SK-N-MC (cell line): ENCODE measurements at regions not wholly inside any gene's neighbourhood (a gene's known extent, or its start where the extent isn't known, plus 50 kb on each side); places are given as distances from the start of the nearest gene placed in this dataset.

Experiments used
- DNase-seq: peaks from one replicate; pipeline ENCODE4 v3.0.0-alpha.2; 2011; ENCODE audit warnings: low read depth, low spot score
- H3K27ac ChIP-seq: fragments of 200-600 bp; sonication (generic); 2 replicates; pipeline ENCODE4 v1.5.1; 2016; ENCODE audit warnings: mixed run types
- H3K36me3 ChIP-seq: fragments of 200-600 bp; sonication (generic); 2 replicates; pipeline ENCODE4 v1.6.1; 2017; ENCODE audit warnings: antibody characterized with exemption, low read length, mixed read lengths; ENCODE audit not compliant: insufficient read depth
- H3K4me3 ChIP-seq: fragments of 200-600 bp; sonication (generic); 2 replicates; pipeline ENCODE4 v1.5.1; 2016
- H3K9ac ChIP-seq: fragments of 200-600 bp; sonication (generic); 2 replicates; pipeline ENCODE4 v1.8.0; 2017; ENCODE audit warnings: mixed run types, mixed read lengths; ENCODE audit not compliant: insufficient read length
- H3K9me3 ChIP-seq: fragments of 200-600 bp; sonication (generic); 2 replicates; pipeline ENCODE4 v1.6.1; 2017; ENCODE audit warnings: low read depth, mild to moderate bottlenecking, antibody characterized with exemption, low read length, moderate library complexity, mixed read lengths
- EZH2 ChIP-seq: fragments of 200-600 bp; sonication (generic); IDR thresholded peaks from one replicate; pipeline ENCODE4 v1.6.1; 2017; ENCODE audit warnings: antibody characterized with exemption
- FOXP2 ChIP-seq: optimal IDR thresholded peaks from 2 replicates; pipeline ENCODE3; 2011; ENCODE audit warnings: mild to moderate bottlenecking, moderate library complexity; ENCODE audit not compliant: insufficient read depth; ENCODE audit errors: extremely low read length, control extremely low read depth
- POLR2AphosphoS5 ChIP-seq: IDR thresholded peaks from 2 replicates; pipeline ENCODE4 v1.6.1; 2012; ENCODE audit warnings: mild to moderate bottlenecking, low read depth, low read length, borderline replicate concordance

DNA sequence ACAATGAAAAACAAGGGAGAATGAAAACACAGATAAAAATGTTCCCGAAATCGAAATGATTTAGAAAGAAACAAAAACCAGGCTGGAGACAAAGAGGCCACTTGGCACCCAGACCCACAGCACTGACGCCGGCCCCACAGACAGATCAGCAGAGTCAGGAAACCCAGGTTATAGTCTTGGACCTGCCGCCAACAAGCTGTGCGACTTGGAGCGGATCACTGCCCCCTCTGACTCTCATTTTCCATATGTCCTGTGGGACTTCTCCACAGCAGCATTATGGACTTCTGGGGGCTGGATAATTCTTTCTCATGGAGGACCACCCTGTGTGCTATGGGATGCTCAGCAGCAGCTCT, 72.4 kb downstream of the MATN1 start:
- Histone ChIP-seq H3K27ac (no peak overlapping the region), H3K4me3 (no peak overlapping the region), H3K9me3 (no peaks in the 10 kb centered on the region), H3K9ac (no peak overlapping the region), H3K36me3 (no peaks in the 10 kb centered on the region)
- no peak for TF ChIP-seq POLR2AphosphoS5
- no peak for TF ChIP-seq EZH2
- TF ChIP-seq FOXP2, result no peak
- DNase-seq, result no peak

DNA sequence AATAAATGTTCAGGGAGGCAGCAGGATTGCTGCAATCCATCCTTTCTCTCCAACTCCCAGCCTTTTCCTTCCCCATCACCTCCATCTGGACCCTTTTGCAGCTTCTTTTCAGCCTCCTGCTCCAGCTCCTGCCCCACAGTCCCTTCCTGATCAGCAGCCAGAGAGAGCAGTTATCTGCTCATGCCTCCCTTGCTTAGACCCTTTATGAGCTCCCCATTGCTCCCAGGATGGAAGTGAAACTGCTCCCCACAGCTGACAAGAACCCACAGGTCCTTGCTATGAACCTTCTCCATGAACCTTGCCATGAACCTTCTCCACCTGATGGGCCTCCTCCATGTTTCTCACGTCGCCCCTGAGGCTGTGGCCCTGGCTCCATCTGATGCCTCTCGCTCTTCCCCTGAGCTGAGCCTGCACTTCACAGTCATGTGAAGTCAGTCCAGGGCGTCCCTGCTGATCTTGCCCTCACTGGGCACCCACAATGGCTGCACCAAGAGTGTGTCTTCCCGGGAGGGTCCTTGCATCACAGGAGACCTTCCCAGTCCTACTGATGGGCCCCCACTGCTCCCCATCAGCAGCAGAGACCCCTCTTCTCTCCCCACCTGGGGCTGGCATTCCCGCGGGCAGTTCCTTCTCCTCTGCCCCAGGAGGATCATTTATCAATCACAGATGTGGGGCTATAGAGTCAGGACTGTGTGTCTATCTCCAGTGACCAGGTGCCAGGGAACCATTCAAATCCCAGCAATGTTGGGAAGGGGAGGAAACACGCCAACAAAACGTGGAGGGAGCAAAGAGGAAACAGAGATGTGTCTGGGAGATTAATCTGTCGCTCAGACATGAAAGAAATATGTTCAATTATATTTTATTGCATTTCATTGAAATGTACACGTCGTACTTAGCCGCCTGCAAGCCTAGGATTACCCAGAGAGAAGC, 73.1 kb downstream of the MATN1 start:
- H3K9me3 ChIP-seq, result no peaks in the 10 kb centered on the region
- no peak for DNase-seq
- no peak overlapping the region for H3K27ac ChIP-seq
- no peak overlapping the region for H3K9ac ChIP-seq
- no peaks in the 10 kb centered on the region for H3K36me3 ChIP-seq
- H3K4me3 ChIP-seq, result no peak overlapping the region
- no peak for TF ChIP-seq EZH2
- no peak for TF ChIP-seq FOXP2
- no peak for TF ChIP-seq POLR2AphosphoS5

DNA sequence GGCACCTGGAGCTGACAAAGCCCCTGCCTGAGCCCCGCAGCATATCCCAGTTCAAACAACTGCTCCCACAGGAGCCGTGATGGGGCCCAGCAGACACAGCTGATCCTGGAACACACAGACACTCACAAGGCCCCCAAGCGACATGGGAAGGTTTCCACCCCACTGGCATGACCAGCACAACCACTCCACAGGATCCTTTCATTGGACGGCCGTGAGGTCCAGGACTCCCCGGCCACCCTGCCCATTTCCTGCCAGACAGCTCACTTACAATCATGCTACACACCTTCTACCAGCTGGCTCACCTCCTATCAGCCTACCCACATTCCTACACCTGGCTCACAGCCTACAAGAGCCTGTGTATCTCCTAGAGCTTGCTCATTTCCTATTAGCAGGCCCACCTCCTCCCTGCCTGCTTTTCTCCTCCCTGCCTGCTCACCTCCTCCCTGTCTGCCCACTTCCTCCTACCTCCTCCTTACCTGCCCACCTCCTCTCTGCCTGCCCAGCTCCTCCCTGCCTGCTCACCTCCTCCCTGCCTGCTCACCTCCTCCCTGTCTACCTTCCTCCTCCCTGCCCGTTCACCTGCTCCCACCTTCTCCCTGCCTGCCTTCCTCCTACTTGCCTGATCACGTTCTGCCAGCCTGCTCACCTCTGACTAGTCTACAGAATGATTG, 73.9 kb downstream of the MATN1 start:
- Histone ChIP-seq H3K36me3 (no peaks in the 10 kb centered on the region), H3K27ac (no peak overlapping the region), H3K9me3 (no peaks in the 10 kb centered on the region), H3K4me3 (no peak overlapping the region), H3K9ac (no peak overlapping the region)
- no peak for TF ChIP-seq POLR2AphosphoS5
- no peak for TF ChIP-seq FOXP2
- no peak for TF ChIP-seq EZH2
- DNase-seq, result no peak

DNA sequence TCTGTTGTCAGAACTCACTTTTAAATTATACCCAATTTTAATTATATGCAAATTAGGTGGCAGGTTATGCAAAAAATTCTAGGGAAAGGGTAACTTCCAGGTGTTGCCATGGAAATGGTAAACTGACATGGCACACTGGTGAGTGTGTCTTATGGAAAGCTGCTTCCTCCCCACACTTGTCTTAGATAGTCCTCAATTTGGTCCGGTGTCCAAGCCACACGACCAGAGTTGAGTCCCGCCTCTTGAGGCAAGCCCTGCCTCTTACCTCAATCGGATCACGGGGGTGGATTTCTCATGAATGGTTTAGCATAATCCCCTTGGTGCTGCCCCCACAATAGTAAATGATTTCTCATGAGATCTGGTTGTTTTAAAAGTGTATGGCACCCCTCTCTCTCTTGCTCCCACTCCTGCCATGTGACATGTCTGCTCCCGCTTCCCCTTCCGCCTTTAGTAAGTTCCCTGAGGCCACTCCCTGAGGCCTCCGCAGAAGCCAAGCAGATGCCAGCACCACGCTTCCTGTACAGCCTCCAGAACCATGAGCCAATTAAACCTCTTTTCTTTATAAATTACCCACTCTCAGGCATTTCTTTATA, 74.9 kb downstream of the MATN1 start:
- no peak overlapping the region for H3K9ac ChIP-seq
- H3K36me3 ChIP-seq, result no peaks in the 10 kb centered on the region
- H3K4me3 ChIP-seq, result no peak overlapping the region
- H3K27ac ChIP-seq, result no peak overlapping the region
- DNase-seq, result no peak
- H3K9me3 ChIP-seq, result no peaks in the 10 kb centered on the region
- TF ChIP-seq FOXP2, result no peak
- no peak for TF ChIP-seq EZH2
- no peak for TF ChIP-seq POLR2AphosphoS5

DNA sequence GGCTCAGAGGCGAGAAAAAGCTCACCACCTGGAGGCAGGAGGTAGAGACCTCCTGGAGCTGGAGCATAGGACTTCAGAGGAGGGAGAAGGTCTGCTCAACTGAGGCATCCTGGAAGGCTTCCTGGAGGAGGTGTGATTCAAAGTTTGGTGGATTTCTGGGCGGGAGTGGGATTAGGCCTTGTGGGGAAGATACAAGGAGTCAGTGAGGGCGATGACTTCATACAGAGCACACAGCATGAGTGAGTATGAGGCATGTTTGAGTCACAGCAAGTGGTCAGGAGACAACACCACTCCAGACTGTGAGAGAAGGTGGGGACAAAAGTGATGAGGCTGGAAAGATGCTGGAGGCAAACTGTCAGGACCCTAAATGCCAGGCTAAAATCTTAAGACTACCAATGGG, 77.6 kb downstream of the MATN1 start:
- H3K9ac ChIP-seq, result no peak overlapping the region
- DNase-seq, result no peak
- H3K9me3 ChIP-seq, result no peaks in the 10 kb centered on the region
- no peak overlapping the region for H3K27ac ChIP-seq
- H3K4me3 ChIP-seq, result no peak overlapping the region
- H3K36me3 ChIP-seq, result no peaks in the 10 kb centered on the region
- TF ChIP-seq POLR2AphosphoS5 (no peak), FOXP2 (no peak), EZH2 (no peak)

DNA sequence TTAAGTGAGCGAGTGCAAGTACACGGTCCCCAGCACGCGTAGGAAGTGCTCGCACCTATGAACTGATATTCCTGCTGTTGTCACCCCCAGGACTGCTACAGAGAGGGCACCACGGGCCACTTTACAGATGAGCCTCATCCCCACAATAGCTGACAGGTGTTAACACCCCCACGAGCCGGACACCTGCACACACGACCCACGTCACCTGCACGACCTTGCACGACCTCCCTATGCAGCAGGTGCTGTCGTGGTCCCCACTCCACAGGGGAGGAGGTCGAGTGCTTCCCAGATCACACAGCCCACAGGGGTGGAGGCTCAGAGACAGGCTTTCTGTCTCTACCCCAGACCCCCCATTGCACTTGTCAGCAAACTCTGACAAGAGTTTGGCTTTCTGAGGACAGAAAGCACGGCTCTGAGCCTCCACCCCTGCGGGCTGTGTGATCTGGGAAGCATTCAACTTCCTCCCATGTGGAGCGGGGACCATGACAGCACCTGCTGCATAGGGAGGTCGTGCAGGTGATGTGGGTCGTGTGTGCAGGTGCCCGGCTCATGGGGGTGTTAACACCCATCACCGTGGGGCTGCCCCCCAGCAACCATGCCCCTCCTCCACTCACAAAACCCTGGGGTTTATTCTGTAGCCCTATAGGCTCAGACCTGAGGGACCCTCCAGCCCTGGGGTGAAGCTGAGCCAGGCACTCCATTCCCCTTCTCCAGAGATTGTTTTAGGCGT, 80.8 kb downstream of the MATN1 start:
- TF ChIP-seq POLR2AphosphoS5, result no peak
- no peak for DNase-seq
- no peak overlapping the region for H3K27ac ChIP-seq
- H3K9ac ChIP-seq, result no peak overlapping the region
- H3K36me3 ChIP-seq, result no peaks in the 10 kb centered on the region
- H3K4me3 ChIP-seq, result no peak overlapping the region
- no peaks in the 10 kb centered on the region for H3K9me3 ChIP-seq

DNA sequence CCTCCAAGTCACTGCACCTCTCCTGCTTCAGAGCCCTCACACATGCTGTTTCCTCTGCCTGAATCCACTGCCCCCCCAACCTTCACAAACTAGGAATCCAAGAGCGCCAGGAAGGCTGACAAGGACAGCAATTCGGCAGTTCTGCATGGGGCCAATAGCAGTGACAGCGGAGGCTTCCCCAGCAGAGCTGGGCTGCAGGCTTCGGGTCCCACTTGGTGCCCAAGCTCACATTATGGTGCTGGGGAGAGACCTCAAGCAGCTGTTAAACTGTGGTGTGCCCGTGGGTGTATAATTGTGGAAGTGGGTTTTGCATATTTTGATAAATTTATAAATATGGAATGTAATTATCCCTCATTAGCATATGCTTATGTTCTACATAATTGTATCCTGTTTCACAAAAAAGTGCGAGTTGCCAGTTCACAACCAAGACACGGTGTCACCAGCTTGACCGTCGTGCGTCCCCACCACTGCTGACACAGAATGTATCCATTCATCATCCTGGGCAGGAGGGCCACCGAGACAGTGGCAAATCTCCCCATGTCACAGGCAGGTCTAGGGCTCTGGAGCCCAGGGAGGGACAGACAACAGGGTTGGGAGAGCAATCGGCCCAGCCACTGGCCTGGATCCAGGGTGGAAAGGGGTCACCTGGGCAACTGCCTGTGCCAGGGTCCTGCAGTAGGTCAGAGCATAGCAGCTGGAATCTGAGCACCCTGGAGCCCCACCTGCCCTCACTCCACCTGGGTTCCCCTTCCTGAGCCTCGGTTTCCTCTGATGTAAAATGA, 81.6 kb downstream of the MATN1 start:
- H3K9me3 ChIP-seq, result no peaks in the 10 kb centered on the region
- no peaks in the 10 kb centered on the region for H3K36me3 ChIP-seq

More for the DNA sequence above, 81.6 kb downstream of the MATN1 start:
- no peak for DNase-seq
- Histone ChIP-seq H3K9ac (no peak overlapping the region), H3K4me3 (no peak overlapping the region), H3K27ac (no peak overlapping the region)
- TF ChIP-seq EZH2 (no peak), FOXP2 (no peak), POLR2AphosphoS5 (no peak)
